ENCODE measurements at regions not wholly inside any gene's neighbourhood (a gene's known extent, or its start where the extent isn't known, plus 50 kb on each side); places are given as distances from the start of the nearest gene placed in this dataset.

- TF ChIP-seq, protein P1, sequence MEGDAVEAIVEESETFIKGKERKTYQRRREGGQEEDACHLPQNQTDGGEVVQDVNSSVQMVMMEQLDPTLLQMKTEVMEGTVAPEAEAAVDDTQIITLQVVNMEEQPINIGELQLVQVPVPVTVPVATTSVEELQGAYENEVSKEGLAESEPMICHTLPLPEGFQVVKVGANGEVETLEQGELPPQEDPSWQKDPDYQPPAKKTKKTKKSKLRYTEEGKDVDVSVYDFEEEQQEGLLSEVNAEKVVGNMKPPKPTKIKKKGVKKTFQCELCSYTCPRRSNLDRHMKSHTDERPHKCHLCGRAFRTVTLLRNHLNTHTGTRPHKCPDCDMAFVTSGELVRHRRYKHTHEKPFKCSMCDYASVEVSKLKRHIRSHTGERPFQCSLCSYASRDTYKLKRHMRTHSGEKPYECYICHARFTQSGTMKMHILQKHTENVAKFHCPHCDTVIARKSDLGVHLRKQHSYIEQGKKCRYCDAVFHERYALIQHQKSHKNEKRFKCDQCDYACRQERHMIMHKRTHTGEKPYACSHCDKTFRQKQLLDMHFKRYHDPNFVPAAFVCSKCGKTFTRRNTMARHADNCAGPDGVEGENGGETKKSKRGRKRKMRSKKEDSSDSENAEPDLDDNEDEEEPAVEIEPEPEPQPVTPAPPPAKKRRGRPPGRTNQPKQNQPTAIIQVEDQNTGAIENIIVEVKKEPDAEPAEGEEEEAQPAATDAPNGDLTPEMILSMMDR (IDR thresholded peaks at IDR 0.05; ENCODE audit: low read depth, low read length), result no peak
- H3K4me3 ChIP-seq (ENCODE audit: low read depth, low read length), result no peak overlapping the region
- DNase-seq, result no peak
- no peaks in the 10 kb centered on the region for H3K36me3 ChIP-seq
- peaks cover 16% of the 10 kb centered on the region for H3K4me1 ChIP-seq
- H3K9me3 ChIP-seq, result no peaks in the 10 kb centered on the region
- H3K27me3 ChIP-seq, result no peaks in the 10 kb centered on the region
Measured at GRCh38 chr9:13721481-13722235, 442.2 kb upstream of the MPDZ start.

DNA sequence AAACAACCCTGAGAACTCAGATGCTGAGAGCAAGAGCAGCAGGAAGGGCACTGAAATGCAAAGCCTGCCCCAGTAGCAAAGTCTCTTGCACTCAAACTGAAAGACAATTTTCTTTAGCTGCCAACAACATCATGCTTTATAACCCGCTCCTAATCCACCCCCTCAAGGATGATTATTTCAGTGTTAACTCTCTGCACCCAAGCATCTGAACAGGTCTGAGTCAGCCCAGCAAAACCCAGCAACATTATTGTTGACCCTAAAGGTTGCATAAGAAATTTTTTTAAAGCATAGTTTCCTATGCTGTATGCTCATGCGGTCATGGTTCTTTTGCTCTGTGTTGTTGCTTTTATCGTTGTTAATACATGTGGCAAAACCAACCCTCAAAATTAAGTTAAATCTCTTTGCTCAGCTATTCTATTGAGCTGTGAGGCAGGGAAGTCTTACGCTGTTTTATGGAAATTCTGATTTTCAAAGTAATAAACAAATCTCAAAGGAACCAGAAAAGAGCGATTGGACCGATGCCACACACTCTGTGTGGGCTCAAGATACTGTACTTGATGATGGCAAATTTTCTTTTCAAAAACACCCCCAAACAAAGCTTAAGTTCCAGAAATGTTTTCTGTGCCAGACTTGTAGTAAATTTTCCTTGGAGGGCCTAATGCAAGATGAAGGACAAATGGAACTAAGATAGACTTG is 440.6 kb upstream of the MPDZ start:
- H3K27me3 ChIP-seq, result no peaks in the 10 kb centered on the region
- no peak for DNase-seq
- H3K9me3 ChIP-seq, result no peaks in the 10 kb centered on the region
- TF ChIP-seq, protein P1 (IDR thresholded peaks at IDR 0.05; ENCODE audit: low read depth, low read length), result no peak
- H3K4me3 ChIP-seq (ENCODE audit: low read depth, low read length), result no peak overlapping the region
- H3K4me1 ChIP-seq, result peaks cover 16% of the 10 kb centered on the region
- H3K36me3 ChIP-seq, result no peaks in the 10 kb centered on the region

DNA sequence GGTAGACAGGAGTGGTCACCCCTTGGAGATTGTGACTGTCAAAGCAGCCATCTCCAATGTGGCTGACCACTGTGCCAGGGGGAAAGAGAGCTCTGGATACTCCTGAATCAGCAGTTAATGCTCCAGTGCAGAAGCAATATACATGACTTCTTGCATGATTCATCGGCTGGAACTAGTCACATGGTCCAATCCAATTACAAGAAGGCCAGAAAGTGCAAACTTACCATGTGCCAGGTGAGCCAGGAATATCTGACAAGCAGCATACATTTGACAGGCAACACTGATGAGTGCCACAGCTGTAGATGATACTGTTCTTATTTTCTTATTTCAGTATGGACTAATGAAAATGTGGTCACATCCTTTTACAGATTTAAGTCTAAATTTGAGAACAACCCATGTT is 440.0 kb upstream of the MPDZ start:
- H3K27me3 ChIP-seq, result no peaks in the 10 kb centered on the region
- no peaks in the 10 kb centered on the region for H3K36me3 ChIP-seq
- no peaks in the 10 kb centered on the region for H3K9me3 ChIP-seq
- DNase-seq, result peak; percentile 21
- TF ChIP-seq, protein P1 (IDR thresholded peaks at IDR 0.05; ENCODE audit: low read depth, low read length), result no peak
- H3K4me1 ChIP-seq, result peaks cover 16% of the 10 kb centered on the region
- no peak overlapping the region for H3K4me3 ChIP-seq (ENCODE audit: low read depth, low read length)

- Histone ChIP-seq H3K36me3 (no peaks in the 10 kb centered on the region), H3K9me3 (no peaks in the 10 kb centered on the region), H3K27me3 (no peaks in the 10 kb centered on the region), H3K4me1 (peaks cover 16% of the 10 kb centered on the region), H3K4me3 (ENCODE audit: low read depth, low read length) (no peak overlapping the region)
- TF ChIP-seq, protein P1 (IDR thresholded peaks at IDR 0.05; ENCODE audit: low read depth, low read length), result no peak
- no peak for DNase-seq
Measured at GRCh38 chr9:13718539-13718938, 439.0 kb upstream of the MPDZ start.

- Histone ChIP-seq H3K4me1 (peaks cover 16% of the 10 kb centered on the region), H3K36me3 (no peaks in the 10 kb centered on the region), H3K27me3 (no peaks in the 10 kb centered on the region), H3K4me3 (ENCODE audit: low read depth, low read length) (no peak overlapping the region), H3K9me3 (no peaks in the 10 kb centered on the region)
- TF ChIP-seq, protein P1 (IDR thresholded peaks at IDR 0.05; ENCODE audit: low read depth, low read length), result no peak
- no peak for DNase-seq
Measured at GRCh38 chr9:13718086-13718485, 438.6 kb upstream of the MPDZ start.

Data from BE2C (cell line).